HTR-8/SVneo (cell line): ENCODE measurements at regions not wholly inside any gene's neighbourhood (a gene's known extent, or its start where the extent isn't known, plus 50 kb on each side); places are given as distances from the start of the nearest gene placed in this dataset.

Experiments used
- DNase-seq: peaks from one replicate; pipeline ENCODE4 v3.0.0; 2011; ENCODE audit warnings: low spot score, mixed read lengths; ENCODE audit not compliant: insufficient read length
- FAIRE-seq: peaks from 2 replicates; lab custom pipeline; 2011; peaks lifted over from hg19 to GRCh38; lab: Jason Lieb, UNC

- no peak for FAIRE-seq
These were observed 51.9 kb upstream of the PDE10A start for GRCh38 chr6:165714907-165715306.

GRCh38 chr6:165713845-165714466 lies 50.9 kb upstream of the PDE10A start:
- no peak for FAIRE-seq

More at GRCh38 chr6:165714907-165715306, 51.9 kb upstream of the PDE10A start:
- no peak for DNase-seq

More at GRCh38 chr6:165713845-165714466, 50.9 kb upstream of the PDE10A start:
- DNase-seq: no peak
